Neural cell (in vitro differentiated cells): ENCODE measurements at regions not wholly inside any gene's neighbourhood (a gene's known extent, or its start where the extent isn't known, plus 50 kb on each side); places are given as distances from the start of the nearest gene placed in this dataset.
"Not testable (repeated sequence)": the region's sequence is repeated elsewhere in the genome, so short reads cannot be mapped to it uniquely, and the experiment has no call there.

ENCODE experiments used
- EZH2 ChIP-seq: fragments of 200-600, 300-800 bp; shearing (Covaris generic), sonication (generic); IDR thresholded peaks from 2 replicates; pipeline ENCODE4 v1.6.1; 2014; ENCODE audit warnings: antibody characterized with exemption, low read length, borderline replicate concordance, mild to moderate bottlenecking; ENCODE audit not compliant: insufficient read depth, poor library complexity, severe bottlenecking
- POLR2AphosphoS5 ChIP-seq: IDR thresholded peaks from 2 replicates; pipeline ENCODE4 v1.6.1; 2012

- TF ChIP-seq EZH2, POLR2AphosphoS5: not testable (repeated sequence)
These were observed 120.6 kb upstream of the LPCAT1 start for GRCh38 chr5:1644393-1644809.
